Hematopoietic multipotent progenitor cell (in vitro differentiated cells): ENCODE measurements at regions not wholly inside any gene's neighbourhood (a gene's known extent, or its start where the extent isn't known, plus 50 kb on each side); places are given as distances from the start of the nearest gene placed in this dataset.

Experiments used
- DNase-seq, 3 donors: peaks; one replicate each; pipeline ENCODE4 v3.0.0-alpha.2; 2011 to 2015; ENCODE audit warnings: low read depth in 2 of 3, low spot score in 2 of 3

GRCh38 chr4:165765053-165765452, 108.0 kb upstream of the TLL1 start:
- no peak for DNase-seq

GRCh38 chr4:165766018-165766417, 107.0 kb upstream of the TLL1 start:
- no peak for DNase-seq

GRCh38 chr4:165766976-165767375, 106.1 kb upstream of the TLL1 start:
- no peak for DNase-seq

- DNase-seq = no peak
These were observed 105.4 kb upstream of the TLL1 start for GRCh38 chr4:165767671-165768070.

GRCh38 chr4:165768281-165768680, 104.8 kb upstream of the TLL1 start:
- no peak for DNase-seq

- DNase-seq = no peak
These were observed 98.7 kb upstream of the TLL1 start for GRCh38 chr4:165774326-165774725.

GRCh38 chr4:165779950-165780670, 92.9 kb upstream of the TLL1 start:
- DNase-seq = no peak

- no peak for DNase-seq
These were observed 92.3 kb upstream of the TLL1 start for GRCh38 chr4:165780735-165781134.

- DNase-seq = no peak
These were observed 90.4 kb upstream of the TLL1 start for GRCh38 chr4:165782623-165783022.

GRCh38 chr4:165783626-165784025, 89.4 kb upstream of the TLL1 start:
- no peak for DNase-seq

- no peak for DNase-seq
These were observed 88.4 kb upstream of the TLL1 start for GRCh38 chr4:165784672-165785071.

GRCh38 chr4:165785337-165785736, 87.7 kb upstream of the TLL1 start:
- DNase-seq = no peak

- DNase-seq = no peak
These were observed 85.3 kb upstream of the TLL1 start for GRCh38 chr4:165787516-165788274.

- DNase-seq = no peak
These were observed 84.2 kb upstream of the TLL1 start for GRCh38 chr4:165788686-165789463.

- DNase-seq = no peak
These were observed 79.8 kb upstream of the TLL1 start for GRCh38 chr4:165793236-165793635.

- no peak for DNase-seq
These were observed 78.2 kb upstream of the TLL1 start for GRCh38 chr4:165794834-165795233.

- DNase-seq = no peak
These were observed 73.6 kb upstream of the TLL1 start for GRCh38 chr4:165799384-165799815.

- no peak for DNase-seq
These were observed 70.6 kb upstream of the TLL1 start for GRCh38 chr4:165802452-165802851.

GRCh38 chr4:165803005-165803404, 70.0 kb upstream of the TLL1 start:
- no peak for DNase-seq

GRCh38 chr4:165805406-165805805, 67.6 kb upstream of the TLL1 start:
- DNase-seq = no peak

- no peak for DNase-seq
These were observed 66.4 kb upstream of the TLL1 start for GRCh38 chr4:165806613-165807012.
